ENCODE measurements at regions not wholly inside any gene's neighbourhood (a gene's known extent, or its start where the extent isn't known, plus 50 kb on each side); places are given as distances from the start of the nearest gene placed in this dataset.

DNA sequence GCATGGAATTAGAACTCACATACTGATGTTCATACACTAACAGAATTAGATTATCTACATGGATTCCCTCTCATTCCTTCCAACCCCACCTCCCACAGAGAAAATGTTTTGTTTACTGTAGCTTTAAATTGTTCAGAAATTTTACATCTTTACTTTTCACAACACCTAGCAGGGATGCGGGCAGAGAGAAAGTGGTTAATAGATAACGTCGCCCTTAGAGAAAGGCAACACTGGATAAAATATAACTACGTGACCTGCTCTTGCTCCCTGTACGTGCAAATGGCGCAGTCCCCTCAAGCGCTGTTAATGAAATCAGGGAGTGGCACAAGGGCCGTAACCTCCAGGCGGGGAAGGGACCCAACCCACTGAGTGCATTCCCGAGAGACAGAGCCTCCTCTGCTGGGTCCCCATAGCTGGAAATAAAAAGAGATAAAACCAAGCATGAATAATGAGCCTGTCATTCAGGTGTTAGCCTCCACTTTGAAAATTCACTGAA, 125.3 kb upstream of the DAPK1 start:
- DNase-seq (ENCODE audit: low read depth) = no peak

DNA sequence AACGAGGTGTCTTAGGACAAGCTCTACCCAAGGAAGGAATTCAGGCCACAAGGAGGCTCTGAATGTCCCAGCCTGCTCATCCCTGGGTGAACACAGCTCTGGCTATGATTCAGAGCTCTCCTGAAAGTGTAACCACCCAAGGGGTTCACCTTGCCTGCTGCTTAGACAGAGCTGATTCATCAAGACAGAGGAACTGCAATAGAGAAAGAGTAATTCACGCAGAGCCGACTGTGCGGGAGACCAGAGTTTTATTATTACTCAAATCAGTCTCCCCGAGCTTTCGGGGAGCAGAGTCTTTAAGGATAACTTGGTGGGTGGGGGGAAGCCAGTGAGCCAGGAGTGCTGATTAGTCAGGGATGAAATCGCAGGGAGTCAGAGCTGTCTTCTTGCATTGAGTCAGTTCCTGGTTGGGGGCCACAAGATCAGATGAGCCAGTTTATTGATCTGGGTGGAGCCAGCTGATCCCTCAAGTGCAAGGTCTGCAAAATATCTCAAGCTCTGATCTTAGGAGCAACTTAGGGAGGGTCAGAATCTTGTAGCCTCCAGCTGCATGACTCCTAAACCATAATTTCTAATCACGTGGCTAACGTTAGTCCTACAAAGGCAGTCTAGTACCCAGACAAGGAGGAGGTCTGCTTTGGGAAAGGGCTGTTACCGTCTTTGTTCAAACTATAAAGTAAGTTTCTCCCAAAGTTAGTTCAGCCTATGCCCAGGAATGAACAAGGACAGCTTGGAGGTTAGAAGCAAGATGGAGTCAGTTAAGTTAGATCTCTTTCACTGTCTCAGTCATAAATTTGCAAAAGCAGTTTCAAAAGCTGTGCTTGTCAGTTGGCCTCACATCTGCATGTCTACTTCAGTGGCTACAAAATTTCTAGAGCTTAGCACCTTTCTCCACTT, 123.4 kb upstream of the DAPK1 start:
- DNase-seq (ENCODE audit: low read depth) = peak; percentile 79

DNA sequence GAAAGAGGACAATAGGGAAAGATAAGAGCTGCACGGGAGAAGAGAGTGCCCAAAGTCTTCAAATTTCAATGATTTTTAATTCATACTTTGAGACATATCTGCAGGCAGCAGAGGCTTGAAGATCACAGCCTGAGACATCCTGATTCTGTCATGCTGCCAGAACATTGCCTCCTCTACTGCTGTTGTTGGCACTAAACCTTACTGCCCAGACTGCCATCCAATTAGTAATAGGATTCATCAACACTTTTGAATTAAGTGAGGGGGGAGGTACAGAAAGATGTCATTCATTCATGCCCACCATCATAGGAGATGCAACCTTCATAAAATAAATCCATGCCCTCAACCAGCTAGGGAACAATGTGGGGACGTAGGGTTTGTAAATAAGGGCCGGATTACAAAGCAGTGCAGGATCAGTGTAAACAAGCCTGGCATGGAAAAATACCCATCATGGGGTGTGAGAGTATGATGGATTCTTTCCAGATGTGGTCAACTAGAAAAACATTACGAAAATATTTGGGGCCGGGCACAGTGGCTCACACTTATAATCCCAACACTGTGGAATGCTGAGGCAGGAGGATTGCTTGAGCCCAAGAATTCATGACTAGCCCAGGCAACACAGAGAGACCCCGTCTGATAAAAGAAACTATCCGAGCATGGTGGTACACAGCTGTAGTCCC, 122.1 kb upstream of the DAPK1 start:
- peak; percentile 80 for DNase-seq (ENCODE audit: low read depth)

DNA sequence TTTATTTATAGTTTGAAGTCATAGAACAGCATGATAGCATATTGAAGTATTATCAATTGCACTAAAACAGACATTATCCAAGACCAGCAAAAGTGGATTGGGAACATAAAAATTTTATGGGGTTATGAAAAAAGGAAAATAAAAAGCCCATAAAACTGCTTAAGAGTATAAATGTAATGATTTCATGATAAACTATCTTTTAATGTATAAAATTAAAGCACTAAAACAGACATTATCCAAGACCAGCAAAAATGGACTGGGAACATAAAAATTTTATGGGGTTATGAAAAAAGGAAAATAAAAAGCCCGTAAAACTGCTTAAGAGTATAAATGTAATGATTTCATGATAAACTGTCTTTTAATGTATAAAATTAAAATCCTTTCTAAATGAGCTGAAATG, 119.0 kb upstream of the DAPK1 start:
- no peak for DNase-seq (ENCODE audit: low read depth)

DNA sequence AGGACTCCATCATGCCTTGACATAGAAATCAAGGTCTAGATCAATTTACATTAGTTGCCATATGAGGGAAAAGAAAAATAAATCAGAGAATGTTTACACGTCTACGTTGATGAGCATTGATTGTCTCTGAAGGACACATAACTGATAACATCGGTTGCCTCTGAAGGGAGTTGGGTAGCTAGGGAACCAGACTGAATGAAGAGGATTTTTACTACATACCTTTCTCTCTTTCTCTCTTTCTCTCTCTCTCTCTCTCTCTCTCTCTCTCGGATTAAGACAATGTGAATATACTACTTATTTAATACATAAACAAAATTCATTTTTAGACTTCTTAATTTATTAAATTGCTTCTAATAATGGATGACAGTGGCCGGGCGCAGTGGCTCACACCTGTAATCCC, 118.4 kb upstream of the DAPK1 start:
- no peak for DNase-seq (ENCODE audit: low read depth)

DNA sequence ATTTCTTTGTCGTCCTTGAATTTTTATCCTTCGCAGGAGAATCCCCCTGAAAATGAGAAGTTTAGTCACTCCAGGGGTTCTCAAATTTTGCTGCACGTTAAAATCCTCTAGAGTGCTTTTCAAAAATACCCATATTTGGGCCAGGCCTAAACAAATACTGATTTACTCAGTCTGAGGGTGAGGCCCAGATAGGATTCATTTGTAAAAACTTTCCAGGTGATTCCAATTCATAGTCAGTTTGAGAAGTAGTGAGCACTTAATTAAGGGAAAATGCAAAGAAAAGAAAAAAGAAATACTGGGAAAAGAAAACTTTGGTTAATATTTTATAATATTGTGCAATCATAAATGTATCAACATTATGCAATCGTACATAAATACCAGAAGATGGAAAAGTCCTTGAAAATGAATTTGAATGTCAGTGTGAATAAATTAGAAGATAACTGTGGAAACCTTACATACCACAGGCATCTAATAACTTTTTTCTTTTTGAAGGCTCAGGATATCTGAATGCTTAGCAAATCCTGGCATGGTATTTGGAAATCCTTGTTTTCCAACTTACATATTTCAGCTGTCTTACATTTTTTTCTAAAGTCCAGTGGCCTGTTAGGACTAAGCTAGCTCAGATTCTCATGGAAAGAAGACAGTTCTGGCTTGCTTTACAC, 116.5 kb upstream of the DAPK1 start:
- no peak for DNase-seq (ENCODE audit: low read depth)

DNA sequence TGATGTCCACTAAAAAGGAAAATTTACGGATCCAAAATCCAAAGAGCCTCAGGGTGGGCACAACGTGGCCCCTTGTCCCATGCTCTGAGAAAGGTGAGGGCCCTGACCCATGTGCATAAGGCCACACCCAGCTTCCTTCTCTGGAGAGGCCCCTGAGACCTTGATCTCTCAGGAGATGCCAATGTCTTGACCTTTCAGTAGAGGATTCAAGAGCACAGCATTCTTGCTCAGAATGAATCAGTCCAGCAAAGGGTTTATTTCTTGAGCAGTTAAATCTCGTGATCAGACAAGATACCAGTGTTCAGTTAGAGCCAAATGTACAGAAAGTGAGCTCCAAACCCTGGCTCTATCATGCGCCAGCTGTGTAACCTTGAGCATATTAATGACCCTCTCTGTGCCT, 115.9 kb upstream of the DAPK1 start:
- DNase-seq (ENCODE audit: low read depth) = no peak

DNA sequence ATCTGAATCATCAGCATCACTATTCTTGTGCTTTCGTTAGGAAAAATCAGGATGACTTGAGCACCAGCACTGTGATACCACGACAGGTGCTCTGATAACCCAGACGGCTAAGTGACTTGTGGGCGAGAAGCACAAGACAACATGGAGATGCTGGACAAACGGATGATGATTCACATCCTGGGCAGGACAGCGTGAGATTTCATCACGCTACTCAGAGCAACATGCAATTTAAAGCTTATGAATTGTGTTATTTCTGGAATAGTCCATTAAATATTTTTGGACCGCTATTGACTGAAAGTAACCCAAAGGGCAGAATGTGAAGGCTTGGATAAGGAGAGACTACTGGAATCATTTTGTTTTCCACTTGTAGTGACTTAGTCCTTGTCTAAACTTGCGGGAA, 114.8 kb upstream of the DAPK1 start:
- DNase-seq (ENCODE audit: low read depth) = peak; percentile 84

DNA sequence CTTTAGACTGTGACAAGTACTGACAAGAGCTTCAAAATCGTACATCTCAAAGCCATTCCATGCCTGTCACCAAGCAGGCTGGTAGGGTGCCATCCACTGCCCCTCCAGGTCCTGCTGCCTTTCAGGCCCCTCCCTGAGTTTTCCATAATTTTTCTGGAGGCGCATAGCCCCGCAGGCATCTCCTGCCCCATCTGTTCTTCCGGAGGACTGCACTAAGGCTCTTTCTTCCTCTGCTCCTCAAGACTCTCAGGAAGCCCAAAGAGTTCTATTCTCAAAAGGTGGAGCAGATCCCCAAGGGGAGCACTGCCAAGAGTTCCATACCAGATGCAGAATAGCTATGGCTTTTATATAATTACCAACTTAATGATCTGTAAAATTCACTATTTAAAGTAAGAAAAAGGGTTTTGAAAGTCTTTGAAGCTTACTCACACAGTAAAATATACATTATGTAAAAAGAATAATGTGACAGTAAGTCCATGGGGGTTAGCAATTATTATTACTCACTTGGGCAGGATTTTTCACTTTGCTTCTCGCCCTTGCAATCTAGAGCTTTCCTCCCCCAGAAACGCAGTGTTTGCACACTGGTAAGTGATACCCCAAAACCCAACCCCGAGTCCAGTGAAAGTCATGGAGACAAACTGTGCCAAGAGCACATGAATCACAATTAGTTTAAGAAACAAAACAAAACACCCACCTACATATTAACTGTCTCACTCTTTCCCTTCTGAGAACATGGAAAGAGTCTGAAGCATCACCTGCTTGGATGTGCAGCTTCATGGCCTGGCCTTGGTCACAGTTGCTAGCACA, 114.1 kb upstream of the DAPK1 start:
- peak; percentile 73 for DNase-seq (ENCODE audit: low read depth)

DNA sequence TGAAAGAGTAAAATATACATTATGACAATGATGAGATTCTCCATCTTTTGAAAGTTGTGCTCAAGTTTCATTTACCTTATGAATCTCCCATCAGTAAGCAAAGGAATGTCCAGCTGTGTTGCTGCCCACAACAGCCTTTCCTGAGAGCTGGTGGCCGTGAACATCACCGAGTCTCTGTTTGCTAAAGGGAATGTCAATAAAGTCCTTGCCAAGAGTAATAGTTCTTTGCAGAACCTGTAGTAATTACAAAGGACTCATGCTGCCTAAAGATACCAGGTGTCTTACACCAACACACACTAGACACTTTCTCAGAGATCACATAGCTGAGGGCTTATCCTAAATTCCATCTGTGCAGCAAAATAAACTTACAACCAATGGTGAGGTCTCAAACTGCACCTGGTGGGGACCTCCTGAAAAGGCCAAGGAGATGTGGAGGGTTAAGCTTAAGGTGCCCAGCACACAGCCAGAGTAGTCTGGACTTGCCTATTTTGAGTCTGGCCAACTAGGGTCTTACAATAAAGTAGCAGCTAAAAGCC, 111.1 kb upstream of the DAPK1 start:
- peak; percentile 76 for DNase-seq (ENCODE audit: low read depth)

DNA sequence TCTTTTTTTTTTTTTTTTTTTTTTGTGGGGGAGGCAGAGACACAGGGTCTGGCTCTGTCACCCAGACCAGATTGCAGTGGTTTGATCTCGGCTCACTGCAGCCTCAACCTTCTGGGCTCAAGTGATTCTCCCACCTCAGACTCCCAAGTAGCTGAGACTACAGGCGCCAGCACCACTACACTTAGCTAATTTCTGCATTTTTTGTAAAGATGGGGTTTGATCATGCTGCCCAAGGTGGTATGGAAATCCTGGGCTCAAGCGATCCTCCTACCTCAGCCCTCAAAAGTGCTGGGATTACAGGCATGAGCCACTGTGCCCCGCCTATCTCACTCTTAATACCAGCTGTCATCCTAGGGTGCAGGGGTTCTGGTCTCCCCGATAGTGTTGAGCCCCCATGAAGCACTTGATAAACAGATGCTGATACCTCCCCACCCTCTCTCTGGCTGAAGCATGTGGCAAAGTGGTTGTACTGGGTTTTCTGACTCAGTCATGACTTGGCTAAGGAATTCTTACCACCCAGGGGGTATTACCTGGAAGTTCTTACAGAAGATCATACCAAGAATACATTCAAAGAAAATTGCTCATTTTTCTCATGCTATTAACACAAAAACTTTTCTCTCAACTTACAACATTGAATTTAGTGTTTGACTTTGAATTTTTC, 110.2 kb upstream of the DAPK1 start:
- DNase-seq (ENCODE audit: low read depth) = peak; percentile 85

DNA sequence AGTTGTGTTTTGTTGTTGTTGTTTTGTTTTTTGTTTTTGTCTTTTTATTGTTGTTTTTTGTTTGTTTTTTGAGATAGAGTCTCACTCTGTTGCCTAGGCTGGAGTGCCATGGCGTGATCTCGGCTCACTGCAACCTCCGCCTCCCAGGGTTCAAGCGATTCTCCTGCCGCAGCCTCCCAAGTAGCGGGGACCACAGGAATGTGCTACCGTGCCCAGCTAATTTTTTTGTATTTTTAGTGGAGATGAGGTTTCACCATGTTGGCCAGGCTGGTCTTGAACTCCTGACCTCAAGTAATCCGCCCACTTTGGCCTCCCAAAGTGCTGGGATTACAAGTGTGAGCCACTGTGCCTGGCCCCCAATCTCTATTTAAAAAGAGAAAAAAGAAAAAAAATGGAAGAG, 109.0 kb upstream of the DAPK1 start:
- DNase-seq (ENCODE audit: low read depth) = peak; percentile 68

DNA sequence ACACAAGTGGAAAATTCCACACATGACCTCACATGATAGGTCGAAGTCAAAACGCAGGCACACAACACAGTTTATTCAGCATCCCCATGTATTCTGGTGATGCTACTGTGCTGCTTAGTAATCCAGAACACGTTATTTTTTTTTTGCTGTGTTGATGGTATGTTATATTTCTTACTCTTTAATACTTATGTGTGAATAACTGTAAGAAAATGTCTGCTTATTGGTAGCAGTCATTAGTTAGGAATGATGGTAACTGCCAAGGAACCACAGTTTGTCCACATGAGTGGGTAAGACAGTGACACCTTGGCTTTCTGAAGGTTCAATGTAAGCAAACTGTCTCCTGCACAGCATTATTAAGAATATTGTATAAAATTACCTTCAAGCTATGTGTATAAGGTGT, 107.7 kb upstream of the DAPK1 start:
- peak; percentile 34 for DNase-seq (ENCODE audit: low read depth)

DNA sequence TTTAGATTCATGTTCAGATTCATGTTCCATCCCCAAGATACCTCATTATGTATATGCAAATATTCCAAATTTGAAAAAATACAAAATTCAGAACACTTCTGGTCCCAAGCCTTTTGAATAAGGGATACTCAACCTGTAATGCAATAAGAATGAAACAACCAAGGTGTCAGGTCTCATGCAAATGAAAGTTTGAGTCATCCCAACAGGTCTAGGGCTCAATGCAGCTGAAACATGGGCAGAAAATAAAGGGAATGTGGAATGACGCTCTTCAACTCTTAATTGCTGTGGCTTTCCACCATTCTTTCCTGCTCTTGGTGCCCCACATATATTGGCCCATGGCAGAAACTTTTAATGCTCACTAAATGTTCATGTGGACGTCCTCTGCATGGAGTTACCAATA, 107.3 kb upstream of the DAPK1 start:
- no peak for DNase-seq (ENCODE audit: low read depth)

DNA sequence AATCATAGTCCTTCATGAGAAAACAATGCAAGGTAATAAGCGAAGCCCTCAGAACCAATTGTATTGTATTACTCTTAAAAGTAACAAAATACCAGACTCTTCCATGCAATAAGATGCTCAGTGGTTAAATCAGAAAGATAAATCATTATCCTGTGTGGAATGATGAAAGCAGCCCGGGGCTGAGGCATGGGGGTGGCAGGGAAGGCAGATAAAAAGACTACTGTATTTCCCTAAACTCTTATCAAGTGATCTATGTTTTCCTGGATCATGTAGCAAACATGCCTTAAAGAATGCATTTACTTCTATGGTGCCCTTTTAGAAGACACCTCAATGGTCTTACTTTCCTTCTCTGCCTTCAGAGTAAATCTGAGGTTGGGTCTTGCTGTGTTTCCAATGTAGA, 105.6 kb upstream of the DAPK1 start:
- DNase-seq (ENCODE audit: low read depth) = no peak

DNA sequence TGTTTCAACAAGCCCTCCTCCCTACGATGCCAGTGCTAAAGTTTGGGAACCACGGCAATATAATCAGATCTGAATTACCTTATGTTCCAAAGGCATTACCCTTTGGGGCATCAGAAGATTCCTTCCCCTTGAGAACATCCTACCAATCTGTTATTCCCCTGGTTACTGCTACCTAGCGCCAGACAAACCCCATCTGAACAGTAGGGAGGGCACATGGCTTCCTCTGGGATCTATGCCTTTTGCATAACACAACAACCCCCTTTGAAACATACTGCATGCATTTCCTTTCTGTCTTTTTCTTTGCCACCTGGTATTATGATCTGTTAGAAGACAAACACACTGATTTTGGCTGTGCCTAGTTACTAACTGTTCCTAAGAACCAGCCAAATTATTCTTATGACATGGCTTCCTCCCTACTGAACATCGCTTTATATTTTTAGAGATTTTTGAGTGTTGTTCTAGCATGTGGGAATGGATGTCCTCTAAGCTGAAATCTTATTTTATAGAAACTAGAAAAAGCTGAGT, 103.9 kb upstream of the DAPK1 start:
- no peak for DNase-seq (ENCODE audit: low read depth)

DNA sequence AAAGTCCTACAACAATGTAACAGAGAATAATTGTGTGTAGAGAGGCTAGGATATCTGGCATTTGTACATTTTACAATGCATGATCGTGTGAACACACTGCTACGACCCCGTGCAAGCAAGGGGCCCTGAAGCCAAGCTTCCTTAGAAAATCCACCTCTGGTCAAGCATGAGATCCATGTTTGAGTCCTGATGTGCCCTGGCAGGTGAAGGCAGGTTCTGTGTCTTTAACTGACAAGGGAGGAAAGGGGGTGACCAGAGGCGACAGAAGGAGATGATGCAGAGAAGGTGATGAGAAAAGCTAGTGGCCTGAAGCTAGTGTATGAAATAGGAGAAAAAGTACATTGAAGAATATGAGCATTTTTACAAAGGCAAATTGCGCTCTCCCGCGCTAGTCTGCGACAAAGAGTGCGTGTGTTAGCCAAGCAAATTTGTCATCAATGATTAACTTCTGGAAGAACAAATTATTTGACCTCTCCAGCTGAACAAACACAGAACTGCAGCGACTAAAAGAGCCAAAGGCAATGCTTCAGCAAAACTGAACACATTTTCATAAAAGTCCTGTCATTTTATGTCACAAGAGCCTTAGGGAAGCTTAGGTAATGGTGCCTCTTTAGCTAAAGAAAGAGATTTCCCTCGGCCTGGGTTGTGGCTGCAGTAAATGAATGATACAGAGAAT, 101.7 kb upstream of the DAPK1 start:
- DNase-seq (ENCODE audit: low read depth) = no peak

DNA sequence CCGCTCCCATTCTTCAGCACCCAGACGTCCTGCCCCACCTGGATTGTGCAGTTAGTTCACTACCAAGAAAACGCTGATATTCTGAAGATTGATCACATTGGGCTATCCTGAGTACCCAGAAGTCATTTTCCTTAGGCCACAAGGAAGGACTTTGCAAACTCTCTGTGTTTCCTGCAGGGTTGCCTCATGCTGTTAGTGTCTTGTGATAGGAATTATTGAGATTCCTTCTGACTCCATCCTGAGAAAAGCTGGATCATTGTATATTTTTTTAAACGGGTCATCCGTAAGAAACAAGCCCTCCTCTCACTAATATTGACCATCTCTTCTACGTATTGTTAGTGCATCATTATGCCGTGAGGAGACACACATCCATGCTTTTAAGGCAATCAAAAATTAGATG, 96.0 kb upstream of the DAPK1 start:
- DNase-seq (ENCODE audit: low read depth) = no peak

DNA sequence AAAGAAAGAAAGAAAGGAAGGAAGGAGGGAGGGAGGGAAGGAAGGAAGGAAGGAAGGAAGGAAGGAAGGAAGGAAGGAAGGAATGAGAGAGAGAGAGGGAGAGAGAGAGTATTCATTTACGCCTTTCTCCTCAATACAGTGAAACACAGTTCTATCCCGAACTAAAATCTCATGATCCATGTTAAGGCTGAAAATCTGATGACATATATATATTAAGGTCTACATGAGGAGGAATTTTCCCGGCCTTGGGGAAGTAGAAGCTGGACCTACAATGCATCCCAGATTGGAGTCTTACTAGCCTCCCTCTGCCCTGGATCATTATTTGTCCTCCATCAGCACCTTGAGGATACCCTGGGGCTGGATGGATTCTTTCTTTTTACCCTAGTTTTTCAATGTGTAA, 95.1 kb upstream of the DAPK1 start:
- no peak for DNase-seq (ENCODE audit: low read depth)

Data from Daoy (cell line).